Bronchial epithelial cell (primary cell): ENCODE measurements at regions not wholly inside any gene's neighbourhood (a gene's known extent, or its start where the extent isn't known, plus 50 kb on each side); places are given as distances from the start of the nearest gene placed in this dataset.

Experiments
- DNase-seq: peaks from one replicate; pipeline ENCODE4 v3.0.0-alpha.2; 2010; ENCODE audit warnings: low read depth
- FAIRE-seq: peaks from 2 replicates; lab custom pipeline; 2011; peaks lifted over from hg19 to GRCh38; lab: Jason Lieb, UNC
- H3K27me3 ChIP-seq: 2 replicates; pipeline ENCODE4 v1.5.1; 2011; ENCODE audit warnings: low read length; ENCODE audit not compliant: control insufficient read depth, insufficient read depth
- H3K36me3 ChIP-seq: 2 replicates; pipeline ENCODE4 v1.5.1; 2011; ENCODE audit warnings: low read length; ENCODE audit not compliant: control insufficient read depth, insufficient read depth
- H3K4me3 ChIP-seq: 2 replicates; pipeline ENCODE4 v1.5.1; 2011; ENCODE audit warnings: mild to moderate bottlenecking, low read depth, low read length, control low read depth
- CTCF ChIP-seq: IDR thresholded peaks from 2 replicates; pipeline ENCODE4 v1.5.1; 2011; ENCODE audit warnings: mild to moderate bottlenecking, moderate library complexity, low read length, control low read depth, inconsistent platforms; ENCODE audit not compliant: insufficient read depth, severe bottlenecking

- Histone ChIP-seq H3K4me3 (no peak overlapping the region), H3K27me3 (no peaks in the 10 kb centered on the region), H3K36me3 (no peaks in the 10 kb centered on the region)
- FAIRE-seq (no peak), DNase-seq (no peak)
- TF ChIP-seq CTCF = no peak
Observed at GRCh38 chr6:54010340-54011276, 100.6 kb upstream of the MLIP start.

- TF ChIP-seq CTCF = no peak
- H3K4me3 ChIP-seq = no peak overlapping the region
- FAIRE-seq = no peak
Observed at GRCh38 chr6:54011277-54011648, 100.0 kb upstream of the MLIP start.

GRCh38 chr6:54013966-54014365, 97.3 kb upstream of the MLIP start:
- no peak for FAIRE-seq

More at GRCh38 chr6:54011277-54011648, 100.0 kb upstream of the MLIP start:
- DNase-seq = no peak
- no peaks in the 10 kb centered on the region for H3K27me3 ChIP-seq
- no peaks in the 10 kb centered on the region for H3K36me3 ChIP-seq

GRCh38 chr6:54014440-54014839, 96.8 kb upstream of the MLIP start:
- TF ChIP-seq CTCF = no peak
- no peaks in the 10 kb centered on the region for H3K36me3 ChIP-seq
- no peaks in the 10 kb centered on the region for H3K27me3 ChIP-seq
- no peak for DNase-seq
- no peak for FAIRE-seq
- no peak overlapping the region for H3K4me3 ChIP-seq

More at GRCh38 chr6:54013966-54014365, 97.3 kb upstream of the MLIP start:
- Histone ChIP-seq H3K4me3 (no peak overlapping the region), H3K27me3 (no peaks in the 10 kb centered on the region), H3K36me3 (no peaks in the 10 kb centered on the region)
- TF ChIP-seq CTCF = no peak
- DNase-seq = no peak

GRCh38 chr6:54017877-54018276, 93.4 kb upstream of the MLIP start:
- H3K27me3 ChIP-seq = no peaks in the 10 kb centered on the region
- FAIRE-seq (no peak), DNase-seq (no peak)
- no peak for TF ChIP-seq CTCF
- no peaks in the 10 kb centered on the region for H3K36me3 ChIP-seq
- no peak overlapping the region for H3K4me3 ChIP-seq
